Heart right ventricle (tissue), 16 donors: ENCODE measurements at regions not wholly inside any gene's neighbourhood (a gene's known extent, or its start where the extent isn't known, plus 50 kb on each side); places are given as distances from the start of the nearest gene placed in this dataset.

Experiments
- ATAC-seq, 8 donors: fragments of 200-7000 bp; cut with Tn5 transposase; one replicate each; pipeline ENCODE4 v1.9.1; 2020; ENCODE audit warnings: mild to moderate bottlenecking in 8 of 8, moderate library complexity in 8 of 8, moderate number of reproducible peaks in 1 of 8
- DNase-seq, 2 donors: peaks; one replicate each; pipeline ENCODE4 v3.0.0-alpha.2; 2020
- H3K27ac ChIP-seq, 10 donors: fragments of 200-600 bp; sonication (generic) in 2 of 10; one replicate each; pipeline versions ENCODE4 v1.5.0 to v1.8.0; 2020 to 2022; ENCODE audit warnings: mild to moderate bottlenecking in 3 of 10
- H3K27me3 ChIP-seq, 7 donors: fragments of 200-600 bp; one replicate each; pipeline ENCODE4 v1.8.0; 2021 to 2022; ENCODE audit warnings: mild to moderate bottlenecking in 2 of 7
- H3K36me3 ChIP-seq, 9 donors: fragments of 200-600 bp; sonication (generic) in 1 of 9; one replicate each; pipeline versions ENCODE4 v1.5.0 to v1.8.0; 2020 to 2022; ENCODE audit warnings: mild to moderate bottlenecking in 2 of 9
- H3K4me1 ChIP-seq, 9 donors: fragments of 200-600 bp; sonication (generic) in 1 of 9; one replicate each; pipeline versions ENCODE4 v1.5.0 to v1.8.0; 2020 to 2022; ENCODE audit warnings: mild to moderate bottlenecking in 4 of 9
- H3K4me3 ChIP-seq, 10 donors: fragments of 200-600 bp; sonication (generic) in 2 of 10; one replicate each; pipeline versions ENCODE4 v1.5.0 to v1.8.0; 2020 to 2022; ENCODE audit warnings: mild to moderate bottlenecking in 7 of 10, moderate library complexity in 2 of 10
- H3K9me3 ChIP-seq, 11 donors: fragments of 200-600 bp in 10 of 11; sonication (generic) in 2 of 11; one replicate each; pipeline versions ENCODE4 v1.5.0 to v1.8.0; 2013 to 2022; ENCODE audit warnings: mild to moderate bottlenecking in 2 of 11, control low read depth in 1 of 11, moderate library complexity in 1 of 11
- WGBS, 2 donors: extraction: QIAGEN DNeasy Blood & Tissue Kit; methylation state at CpG; one replicate each; pipeline ENCODE4 v1.1.7; 2013; ENCODE audit warnings: inconsistent platforms in 1 of 2; 5-methylcytosine and 5-hydroxymethylcytosine counted together
- intact Hi-C, 10 donors: fragments of 100-400 bp; cut with DNase I; formaldehyde crosslinking; loops; one replicate each; pipeline versions ENCODE4 v1.11.1 to v1.14.2; 2022
- TF ChIP-seq, protein P1 (sequence below), 9 donors: fragments of 200-600 bp; sonication (generic) in 2 of 9; IDR thresholded peaks; one replicate each; pipeline versions ENCODE4 v1.5.0 to v1.8.0; 2021 to 2022; ENCODE audit warnings: antibody characterized with exemption in 9 of 9, mild to moderate bottlenecking in 5 of 9, moderate library complexity in 1 of 9
- donor health status: Arrhythmogenic right ventricular cardiomyopathy.
- donor health status: ischemic (EF 13 %, LVEDD 7.1; RV severe dilation, severe dysfunction).
- donor health status: healthy with polysubstance abuse.
- donor health status: DM: no; HTN: yes; CAD: no.
- donor health status: DM: no; HTN: no; CAD: no.
- donor health status: ischemic (EF 25% LVEDD 6.9; RV normal size, moderate dysfunction).
- donor health status: ischemic (EF 25% LVEDD 5.7; RV mildly dilated, moderate dysfunction).
- donor health status: healthy.
- donor health status: DM: yes; HTN: yes; CAD: no.
- donor health status: Ischemic cardiomyopathy.
- donor health status: ischemic (EF 35%, LVEDD 5.7; RV mildly dilated, moderate dysfunction).
- donor health status: nonischemic (EF 11% LVEDD 7.7; RV severe dilation, severe dysfunction).
- donor health status: DM: yes; HTN: yes; CAD: no.
- donor health status: PGD.
- donor health status: ischemic (EF 29% LVEDD 5.4; RV normal size, mild dysfunction).
- donor health status: nonischemic (EF 23%, LVEDD 6.1; RV moderate dilation, normal function).

- Histone ChIP-seq H3K27me3 (peaks cover 0 to 25% (median 7%) of the 10 kb centered on the region in 7 donors), H3K4me1 (peaks cover 0 to 6% (median 0%) of the 10 kb centered on the region in 9 donors), H3K9me3 (no peaks in the 10 kb centered on the region), H3K4me3 (no peak overlapping the region), H3K36me3 (no peaks in the 10 kb centered on the region), H3K27ac (no peak overlapping the region)
- intact Hi-C loops, result loop anchor here in 3 of 10 donors (10.0 kb wide), 3 partner anchors 73 to 1757 kb away; no protein-coding TSS in a partner anchor
- DNase-seq (no peak), ATAC-seq (no peak)
- TF ChIP-seq, protein P1, sequence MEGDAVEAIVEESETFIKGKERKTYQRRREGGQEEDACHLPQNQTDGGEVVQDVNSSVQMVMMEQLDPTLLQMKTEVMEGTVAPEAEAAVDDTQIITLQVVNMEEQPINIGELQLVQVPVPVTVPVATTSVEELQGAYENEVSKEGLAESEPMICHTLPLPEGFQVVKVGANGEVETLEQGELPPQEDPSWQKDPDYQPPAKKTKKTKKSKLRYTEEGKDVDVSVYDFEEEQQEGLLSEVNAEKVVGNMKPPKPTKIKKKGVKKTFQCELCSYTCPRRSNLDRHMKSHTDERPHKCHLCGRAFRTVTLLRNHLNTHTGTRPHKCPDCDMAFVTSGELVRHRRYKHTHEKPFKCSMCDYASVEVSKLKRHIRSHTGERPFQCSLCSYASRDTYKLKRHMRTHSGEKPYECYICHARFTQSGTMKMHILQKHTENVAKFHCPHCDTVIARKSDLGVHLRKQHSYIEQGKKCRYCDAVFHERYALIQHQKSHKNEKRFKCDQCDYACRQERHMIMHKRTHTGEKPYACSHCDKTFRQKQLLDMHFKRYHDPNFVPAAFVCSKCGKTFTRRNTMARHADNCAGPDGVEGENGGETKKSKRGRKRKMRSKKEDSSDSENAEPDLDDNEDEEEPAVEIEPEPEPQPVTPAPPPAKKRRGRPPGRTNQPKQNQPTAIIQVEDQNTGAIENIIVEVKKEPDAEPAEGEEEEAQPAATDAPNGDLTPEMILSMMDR (IDR thresholded peaks at IDR 0.05), result no peak
- WGBS, 2 donors, result 77 to 82% methylated on average over 7 of the region's 7 CpGs
Observed at GRCh38 chr16:73882033-73882432, 414.6 kb upstream of the PSMD7 start.

DNA sequence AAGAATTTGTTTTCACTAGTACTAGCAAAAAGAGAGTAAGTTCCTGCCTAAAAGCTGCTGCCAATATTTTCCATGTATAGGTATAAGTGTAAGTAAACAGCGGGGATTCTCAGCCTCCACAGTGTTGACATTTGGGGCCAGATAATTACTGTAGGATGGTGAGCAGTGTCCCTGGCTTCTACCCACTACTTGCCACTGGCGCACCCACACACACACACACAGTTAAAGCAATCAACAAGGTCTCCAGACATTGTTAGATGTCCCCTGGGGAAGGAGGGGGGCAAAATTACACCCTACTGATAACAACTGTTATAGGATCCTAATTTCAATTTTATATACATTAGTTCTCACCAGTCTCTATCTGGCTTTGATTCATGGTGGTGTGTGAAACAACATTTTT lies 417.0 kb upstream of the PSMD7 start:
- WGBS, 2 donors, result 81 to 86% methylated on average over 2 of the region's 2 CpGs
- Histone ChIP-seq H3K36me3 (no peaks in the 10 kb centered on the region), H3K4me1 (peaks cover 0 to 6% (median 0%) of the 10 kb centered on the region in 9 donors), H3K9me3 (no peaks in the 10 kb centered on the region), H3K27ac (no peak overlapping the region), H3K4me3 (no peak overlapping the region), H3K27me3 (peaks cover 0 to 9% (median 0%) of the 10 kb centered on the region in 7 donors)
- no peak for ATAC-seq
- DNase-seq, result no peak
- intact Hi-C loops, result loop anchor here (2.0 to 10.0 kb wide), 12 partner anchors 75 to 1755 kb away; no protein-coding TSS in a partner anchor
- TF ChIP-seq, protein P1 (IDR thresholded peaks at IDR 0.05), result no peak

DNA sequence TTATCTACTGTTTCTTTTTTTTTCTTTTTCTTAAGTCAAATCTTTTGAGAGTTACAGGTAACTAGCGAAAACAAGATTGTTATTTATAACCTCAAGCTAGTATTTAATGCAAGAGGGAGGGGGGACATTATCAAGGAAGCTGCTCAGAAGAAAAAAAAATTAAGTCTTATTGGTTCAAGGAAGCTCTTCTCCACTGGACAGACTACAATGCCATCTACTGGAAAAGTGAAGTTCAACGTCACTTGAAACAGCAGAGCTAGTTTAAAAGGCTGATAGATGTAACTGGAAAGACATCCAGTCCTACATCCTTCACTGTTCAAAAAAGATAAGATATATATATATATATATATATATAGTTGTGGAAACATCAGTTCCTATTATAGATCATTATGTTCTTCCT lies 418.0 kb upstream of the PSMD7 start:
- DNase-seq, result peak in 1 of 2 donors; percentile 29
- no peaks in the 10 kb centered on the region for H3K4me1 ChIP-seq
- ATAC-seq, result peak in 4 of 8 donors; percentile 50 to 61 (median 55)
- TF ChIP-seq, protein P1 (IDR thresholded peaks at IDR 0.05), result peak; percentile 26 to 84 (median 72)
- no peak overlapping the region for H3K27ac ChIP-seq
- no peaks in the 10 kb centered on the region for H3K36me3 ChIP-seq
- intact Hi-C loops, result loop anchor here (1.0 to 10.0 kb wide), 11 partner anchors 134 to 1751 kb away; no protein-coding TSS in a partner anchor
- H3K4me3 ChIP-seq, result no peak overlapping the region
- WGBS, 2 donors, result 21 to 28% methylated on average over 2 of the region's 2 CpGs
- peaks cover 0 to 9% (median 0%) of the 10 kb centered on the region in 7 donors for H3K27me3 ChIP-seq
- no peaks in the 10 kb centered on the region for H3K9me3 ChIP-seq

- DNase-seq, result no peak
- H3K9me3 ChIP-seq, result no peaks in the 10 kb centered on the region
- H3K27ac ChIP-seq, result no peak overlapping the region
- no peak for ATAC-seq
- H3K27me3 ChIP-seq, result peaks cover 0 to 9% (median 0%) of the 10 kb centered on the region in 7 donors
- H3K4me3 ChIP-seq, result no peak overlapping the region
- H3K36me3 ChIP-seq, result no peaks in the 10 kb centered on the region
- intact Hi-C loops, result loop anchor here (5.0 to 10.0 kb wide), 8 partner anchors 132 to 1750 kb away; no protein-coding TSS in a partner anchor
- H3K4me1 ChIP-seq, result no peaks in the 10 kb centered on the region
- 42 to 73% methylated on average over 3 of the region's 3 CpGs for WGBS, 2 donors
- TF ChIP-seq, protein P1 (IDR thresholded peaks at IDR 0.05), result no peak
Observed at GRCh38 chr16:73877150-73877549, 419.5 kb upstream of the PSMD7 start.
